PC-3 (cell line): ENCODE measurements at regions not wholly inside any gene's neighbourhood (a gene's known extent, or its start where the extent isn't known, plus 50 kb on each side); places are given as distances from the start of the nearest gene placed in this dataset.
A peak's percentile ranks its signal among the peaks of the same experiment; 100 is the strongest.

Source experiments
- ATAC-seq: fragments of 200-7000 bp; cut with Tn5 transposase; 2 replicates; pipeline ENCODE4 v1.9.1; 2020; ENCODE audit warnings: mild to moderate bottlenecking, moderate library complexity
- BruUV-seq: library from RNA; stranded (reverse); fragments of 400-500 nt; replicated peaks from 2 replicates; lab custom pipeline; 2021; lab: Mats Ljungman, UMichigan
- CTCF ChIA-PET: fragments of 300-600 bp; sonication (Branson Sonifier 250); formaldehyde crosslinking; loops from one replicate; lab custom pipeline; 2022; ENCODE audit warnings: antibody characterized with exemption; lab: Charles Lee
- POLR2A ChIA-PET: fragments of 300-600 bp; sonication (Branson Sonifier 250); formaldehyde crosslinking; loops from one replicate; lab custom pipeline; 2022; ENCODE audit warnings: antibody characterized with exemption; ENCODE audit not compliant: unreplicated experiment; lab: Charles Lee
- DNase-seq: peaks from one replicate; pipeline ENCODE4 v3.0.0-alpha.2; 2015
- H2AFZ ChIP-seq: fragments of 300-600 bp; sonication (generic); 2 replicates; pipeline ENCODE4 v1.6.0; 2016; ENCODE audit warnings: antibody characterized with exemption, low read length
- H3F3A ChIP-seq: fragments of 300-600 bp; sonication (generic); one replicate; pipeline ENCODE4 v1.6.0; 2017; ENCODE audit warnings: antibody characterized with exemption, low read length, control low read depth, mild to moderate bottlenecking; ENCODE audit not compliant: unreplicated experiment
- H3K27ac ChIP-seq: fragments of 300-600 bp; sonication (generic); 2 replicates; pipeline ENCODE4 v1.5.1; 2016; ENCODE audit warnings: mild to moderate bottlenecking, low read length
- H3K27me3 ChIP-seq: fragments of 300-600 bp; sonication (generic); 2 replicates; pipeline ENCODE4 v1.6.1; 2016; ENCODE audit warnings: low read length, mixed read lengths
- H3K36me3 ChIP-seq: fragments of 300-600 bp; sonication (generic); 2 replicates; pipeline ENCODE4 v1.6.1; 2016; ENCODE audit warnings: low read depth, mixed run types, low read length, mixed read lengths
- H3K4me1 ChIP-seq: fragments of 300-600 bp; sonication (generic); 2 replicates; pipeline ENCODE4 v1.5.1; 2016; ENCODE audit warnings: low read length; ENCODE audit not compliant: insufficient read depth
- H3K4me2 ChIP-seq: fragments of 300-600 bp; sonication (generic); 2 replicates; pipeline ENCODE4 v1.6.0; 2016; ENCODE audit warnings: low read length
- H3K4me3 ChIP-seq: fragments of 300-600 bp; sonication (generic); 2 replicates; pipeline ENCODE4 v1.5.1; 2016; ENCODE audit warnings: mild to moderate bottlenecking, low read length, mixed read lengths
- H3K79me2 ChIP-seq: fragments of 300-600 bp; sonication (generic); 2 replicates; pipeline ENCODE4 v1.6.1; 2017; ENCODE audit warnings: low read length, mixed read lengths
- H3K9ac ChIP-seq: fragments of 300-600 bp; sonication (generic); 2 replicates; pipeline ENCODE4 v1.6.0; 2016; ENCODE audit warnings: mild to moderate bottlenecking, low read length
- H3K9me2 ChIP-seq: fragments of 300-600 bp; sonication (generic); replicated peaks from 2 replicates; pipeline ENCODE4 v1.6.1; 2016; ENCODE audit warnings: mixed run types, low read length, mixed read lengths
- H3K9me3 ChIP-seq: fragments of 300-600 bp; sonication (generic); 2 replicates; pipeline ENCODE4 v1.6.1; 2016; ENCODE audit warnings: low read length, mixed read lengths
- H4K20me1 ChIP-seq: fragments of 300-600 bp; sonication (generic); 2 replicates; pipeline ENCODE4 v1.6.1; 2016; ENCODE audit warnings: low read length, mixed read lengths
- CTCF ChIP-seq: fragments of 300-600 bp; sonication (generic); conservative IDR thresholded peaks from 2 replicates; pipeline ENCODE4 v1.5.1; 2017; ENCODE audit warnings: antibody characterized with exemption, low read depth, mild to moderate bottlenecking, low read length
- EZH2 ChIP-seq: fragments of 300-600 bp; sonication (generic); IDR thresholded peaks from one replicate; pipeline ENCODE4 v1.6.1; 2017; ENCODE audit warnings: antibody characterized with exemption, mild to moderate bottlenecking, low read length; ENCODE audit not compliant: unreplicated experiment
- EZH2phosphoT487 ChIP-seq: fragments of 300-600 bp; sonication (generic); IDR thresholded peaks from 2 replicates; pipeline ENCODE4 v1.6.1; 2018; ENCODE audit warnings: mild to moderate bottlenecking, antibody characterized with exemption, low read length, borderline replicate concordance
- intact Hi-C: fragments of 100-400 bp; cut with micrococcal nuclease; formaldehyde crosslinking; loops from 2 replicates; pipeline ENCODE4 v1.9.0; 2023

DNA sequence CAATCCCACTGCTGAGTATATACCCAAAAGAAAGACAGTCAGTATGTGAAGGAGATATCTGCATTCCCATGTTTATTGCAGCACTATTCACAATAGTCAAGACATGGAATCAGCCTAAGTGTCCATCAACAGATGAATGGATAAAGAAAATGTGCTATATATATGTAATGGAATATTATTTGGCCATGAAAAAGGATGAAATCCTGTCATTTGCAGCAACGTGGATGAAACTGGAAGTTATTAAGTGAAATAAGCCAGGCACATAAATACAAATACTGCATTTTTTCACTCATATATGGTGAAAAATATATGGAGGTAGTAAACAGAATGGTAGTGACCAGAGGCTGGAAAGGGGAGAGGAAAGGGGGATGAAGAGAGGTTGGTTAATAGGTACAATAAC is 188.9 kb upstream of the SERP2 start:
- DNase-seq (no peak), ATAC-seq (no peak)
- no peaks in the 10 kb centered on the region for H3K36me3 ChIP-seq
- no peaks in the 10 kb centered on the region for H3K9me3 ChIP-seq
- ChIA-PET CTCF (no interaction called here), POLR2A (no interaction called here)
- H3F3A ChIP-seq, result no peaks in the 10 kb centered on the region
- intact Hi-C loops, result no loop called here
- TF ChIP-seq CTCF (no peak), EZH2 (no peak), EZH2phosphoT487 (no peak)
- H3K9ac ChIP-seq, result no peak overlapping the region
- H3K9me2 ChIP-seq, result 0 out of 2 replicates have a peak, but pooled peaks cover 3% of the 10 kb centered on the region
- H3K4me1 ChIP-seq, result peaks cover 31% of the 10 kb centered on the region
- H2AFZ ChIP-seq, result no peak overlapping the region
- H3K79me2 ChIP-seq, result no peaks in the 10 kb centered on the region
- H3K4me3 ChIP-seq, result no peak overlapping the region
- BruUV-seq, result no TSS peak
- H3K4me2 ChIP-seq, result no peak overlapping the region
- no peaks in the 10 kb centered on the region for H4K20me1 ChIP-seq
- H3K27me3 ChIP-seq, result no peaks in the 10 kb centered on the region
- no peak overlapping the region for H3K27ac ChIP-seq

- Histone ChIP-seq H3K79me2 (no peaks in the 10 kb centered on the region), H3K4me3 (no peak overlapping the region), H3K4me2 (peak overlapping the region; percentile 33), H3K27me3 (no peaks in the 10 kb centered on the region), H3K9me2 (0 out of 2 replicates have a peak, but pooled peaks cover 3% of the 10 kb centered on the region), H3K9me3 (no peaks in the 10 kb centered on the region), H3K9ac (peak overlapping the region; percentile 82), H2AFZ (no peak overlapping the region), H3K4me1 (peaks cover 32% of the 10 kb centered on the region), H3K36me3 (no peaks in the 10 kb centered on the region), H4K20me1 (no peaks in the 10 kb centered on the region), H3F3A (no peaks in the 10 kb centered on the region), H3K27ac (peak overlapping the region; percentile 97)
- no TSS peak for BruUV-seq
- CTCF ChIA-PET, result no interaction called here
- ATAC-seq (peak; percentile 88), DNase-seq (peak; percentile 92)
- POLR2A ChIA-PET, result no interaction called here
- intact Hi-C loops, result no loop called here
- no peak for TF ChIP-seq EZH2
- no peak for TF ChIP-seq EZH2phosphoT487
- TF ChIP-seq CTCF, result no peak
Measured at GRCh38 chr13:44188257-44188656, 185.4 kb upstream of the SERP2 start.

DNA sequence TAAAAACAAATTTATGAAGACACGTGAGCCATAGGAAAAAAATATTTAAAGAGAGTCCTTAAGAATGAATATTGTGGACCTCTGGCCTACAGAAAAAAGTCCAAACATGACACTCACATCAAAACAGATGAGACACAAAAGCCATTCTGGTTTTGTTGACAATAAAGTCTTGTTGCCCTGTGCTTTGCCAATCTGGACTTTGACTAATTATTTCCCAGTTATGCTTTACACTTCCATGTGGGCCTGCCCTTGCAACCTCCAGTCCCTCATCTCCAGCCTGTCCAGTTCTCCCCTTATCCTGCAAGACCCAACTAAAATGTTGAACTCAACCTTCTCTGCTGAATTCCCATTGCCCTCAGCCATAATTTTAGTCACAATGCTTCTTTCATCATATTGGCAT is 184.5 kb upstream of the SERP2 start:
- BruUV-seq, result no TSS peak
- H3K79me2 ChIP-seq, result no peaks in the 10 kb centered on the region
- H3K9ac ChIP-seq, result peak overlapping the region; percentile 74
- H3K36me3 ChIP-seq, result no peaks in the 10 kb centered on the region
- no peaks in the 10 kb centered on the region for H4K20me1 ChIP-seq
- TF ChIP-seq EZH2 (no peak), EZH2phosphoT487 (no peak), CTCF (no peak)
- H3K27me3 ChIP-seq, result no peaks in the 10 kb centered on the region
- no peaks in the 10 kb centered on the region for H3K9me3 ChIP-seq
- no peaks in the 10 kb centered on the region for H3F3A ChIP-seq
- DNase-seq (no peak), ATAC-seq (no peak)
- no peak overlapping the region for H2AFZ ChIP-seq
- ChIA-PET POLR2A (no interaction called here), CTCF (no interaction called here)
- intact Hi-C loops, result no loop called here
- H3K9me2 ChIP-seq, result 0 out of 2 replicates have a peak, but pooled peaks cover 3% of the 10 kb centered on the region
- peak overlapping the region; percentile 97 for H3K27ac ChIP-seq
- no peak overlapping the region for H3K4me3 ChIP-seq
- no peak overlapping the region for H3K4me2 ChIP-seq
- peaks cover 39% of the 10 kb centered on the region for H3K4me1 ChIP-seq
